HT1080 (cell line): ENCODE measurements at regions not wholly inside any gene's neighbourhood (a gene's known extent, or its start where the extent isn't known, plus 50 kb on each side); places are given as distances from the start of the nearest gene placed in this dataset.
A peak's percentile ranks its signal among the peaks of the same experiment; 100 is the strongest.
"Not testable (repeated sequence)": the region's sequence is repeated elsewhere in the genome, so short reads cannot be mapped to it uniquely, and the experiment has no call there.

Source experiments
- DNase-seq: peaks from one replicate; pipeline ENCODE4 v3.0.0-alpha.2; 2015; ENCODE audit warnings: low read depth

DNA sequence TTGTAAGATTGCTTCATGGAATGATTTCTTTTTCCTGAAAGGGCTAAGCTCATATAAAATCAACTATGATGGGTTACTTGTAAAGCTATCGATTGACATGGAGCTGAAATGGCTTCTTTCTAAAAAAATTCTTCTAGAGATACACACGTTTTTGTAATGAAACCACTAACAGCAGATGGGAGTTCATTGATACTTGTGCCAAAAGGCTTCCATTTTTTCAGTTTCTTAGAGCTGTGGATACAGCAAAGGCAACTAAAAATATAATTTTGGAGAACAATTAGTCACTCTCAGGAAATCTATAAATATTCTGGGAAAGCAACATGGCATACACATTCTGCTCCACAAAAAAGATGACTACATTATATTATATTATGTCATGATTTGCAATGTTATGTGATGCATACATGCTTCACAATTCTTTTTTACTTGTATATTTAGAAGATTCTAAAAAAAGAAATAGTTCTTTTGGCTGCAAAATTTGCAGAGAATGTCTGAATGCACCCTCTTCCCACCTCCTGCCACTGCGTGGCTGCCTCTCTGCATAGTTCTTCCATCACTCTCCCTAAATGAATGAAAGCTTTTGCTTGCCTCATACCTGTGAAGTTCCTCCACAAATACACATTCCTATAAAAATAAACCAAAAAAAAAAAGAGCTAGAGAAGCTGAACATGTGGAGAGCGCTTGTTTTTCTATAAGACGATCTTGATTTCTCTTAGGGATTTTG lies 802.5 kb downstream of the EFNB2 start:
- no peak for DNase-seq

DNA sequence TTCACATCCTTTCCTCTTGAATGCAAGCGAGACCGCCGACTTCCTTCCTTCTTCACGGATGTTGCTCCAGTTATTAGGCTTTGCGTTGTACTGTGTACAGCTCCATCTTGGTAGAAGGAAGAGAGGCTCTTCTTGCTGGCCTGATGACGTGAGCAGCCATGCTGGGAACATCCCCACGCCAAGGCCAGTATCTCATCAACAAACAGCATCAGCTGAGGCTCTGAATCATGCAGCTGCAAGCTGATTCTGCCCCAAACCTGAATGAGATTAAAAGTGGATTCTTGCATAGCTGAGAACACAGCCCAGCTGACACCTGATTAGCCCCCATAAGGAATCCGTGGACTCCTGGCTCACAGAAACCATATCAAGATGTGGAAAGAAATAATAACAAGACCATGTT lies 809.6 kb downstream of the EFNB2 start:
- peak; percentile 10 for DNase-seq

DNA sequence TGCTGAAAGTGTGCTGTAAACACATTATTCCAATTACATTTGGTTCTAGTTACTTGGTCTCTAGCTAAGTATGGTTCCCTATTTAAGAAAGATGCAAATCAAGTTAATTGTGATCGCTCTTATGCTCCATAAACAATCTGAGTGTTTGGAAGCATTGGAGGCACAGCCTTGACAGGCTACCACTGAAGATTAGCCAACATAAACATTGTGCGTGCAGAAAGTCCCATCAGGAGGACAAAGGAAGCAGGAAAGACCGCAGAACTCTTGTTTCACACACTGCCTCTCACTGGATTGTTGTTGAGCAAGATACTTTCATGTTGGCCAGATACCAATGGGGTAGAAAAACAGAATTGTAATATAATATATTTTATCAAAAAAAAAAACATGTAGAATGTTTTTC lies 814.4 kb downstream of the EFNB2 start:
- no peak for DNase-seq

DNA sequence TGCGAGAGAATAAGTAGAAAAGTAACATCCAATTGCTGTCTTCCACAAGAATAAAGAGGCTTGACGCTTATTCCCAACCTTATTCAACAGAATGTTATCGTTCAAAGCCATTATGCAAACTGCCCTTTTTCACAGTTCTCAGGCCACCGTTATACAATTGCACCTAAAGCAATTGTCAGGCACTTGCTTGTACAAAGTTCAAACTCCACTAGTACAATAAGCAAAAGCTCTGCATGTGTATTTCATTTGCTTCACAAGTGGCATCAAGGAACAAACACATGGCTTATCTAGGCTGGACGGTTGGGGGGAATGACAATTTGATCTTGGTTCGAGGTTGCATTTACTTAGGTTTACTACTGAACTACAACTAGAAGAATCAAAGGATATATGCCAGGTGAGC lies 815.6 kb downstream of the EFNB2 start:
- no peak for DNase-seq

DNA sequence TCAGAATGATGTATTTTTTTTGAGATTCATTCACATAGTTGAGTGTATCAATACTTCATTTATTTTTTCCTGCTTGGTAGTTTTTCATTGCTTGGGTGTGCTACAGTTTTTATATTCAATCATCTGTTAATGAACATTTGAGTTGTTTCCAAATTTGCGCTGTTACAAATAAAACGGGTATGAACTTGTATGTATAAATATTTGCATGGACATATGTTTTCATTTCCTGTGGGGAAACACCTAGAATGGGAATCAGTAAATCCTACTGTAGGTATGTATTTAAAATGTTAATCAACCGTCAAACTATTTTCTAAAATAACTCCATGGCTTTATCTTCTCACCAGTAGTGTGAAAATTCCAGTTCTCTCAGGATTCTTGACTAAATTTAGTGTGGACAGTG lies 826.3 kb downstream of the EFNB2 start:
- DNase-seq = no peak

DNA sequence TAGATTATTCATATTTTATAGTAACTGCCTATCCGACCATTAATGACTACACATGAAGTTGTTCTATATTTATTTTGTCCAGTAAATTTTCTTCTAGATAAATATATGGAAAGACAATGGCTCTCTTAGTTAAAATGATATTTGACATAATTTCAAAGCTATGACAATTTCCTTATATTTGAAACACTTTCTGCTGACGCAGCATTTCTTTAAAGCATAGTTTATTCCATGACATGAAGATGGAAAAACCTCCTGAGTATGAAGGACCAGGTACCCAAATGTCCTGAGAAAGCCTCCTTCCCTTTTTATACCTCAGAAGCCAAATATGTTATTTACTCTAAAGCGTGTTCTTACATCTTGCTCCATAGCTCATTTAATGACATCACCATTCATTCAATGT lies 831.6 kb downstream of the EFNB2 start:
- no peak for DNase-seq

DNA sequence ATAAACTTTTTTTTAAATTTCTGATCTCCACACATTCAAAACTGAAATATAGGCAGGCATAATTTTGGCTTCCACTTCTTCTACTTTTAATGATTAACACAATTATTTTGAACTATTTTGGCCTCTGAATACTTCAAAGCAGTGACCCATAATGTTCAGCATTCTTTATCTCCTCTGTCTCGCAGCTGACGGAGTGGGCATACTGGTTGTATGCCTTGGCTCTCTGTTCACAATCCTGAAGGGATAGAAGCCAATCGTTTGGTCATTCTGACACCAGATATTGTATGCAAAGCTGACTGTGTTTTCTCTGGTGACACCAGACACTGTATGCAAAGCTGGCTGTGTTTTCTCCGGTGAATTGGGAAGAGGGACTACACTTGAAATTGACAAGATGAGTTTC lies 833.0 kb downstream of the EFNB2 start:
- DNase-seq = no peak

DNA sequence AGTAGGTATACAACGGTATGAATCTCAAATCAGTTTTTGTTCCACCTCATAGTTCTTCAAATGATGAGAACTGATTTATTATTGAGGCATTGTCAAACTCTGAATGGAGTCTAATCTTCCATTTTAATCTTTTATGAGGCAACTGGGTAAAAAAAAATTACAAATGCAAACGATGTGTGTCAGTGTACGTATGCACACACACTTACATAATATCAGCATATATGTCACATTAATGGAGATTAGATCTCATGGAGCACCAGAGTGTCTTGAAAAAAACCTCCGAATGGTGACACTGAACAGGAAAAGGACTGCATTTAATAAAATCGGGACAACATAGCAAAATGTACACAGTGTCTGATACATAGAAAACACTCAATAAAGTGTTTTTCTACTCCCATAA lies 842.7 kb downstream of the EFNB2 start:
- no peak for DNase-seq

DNA sequence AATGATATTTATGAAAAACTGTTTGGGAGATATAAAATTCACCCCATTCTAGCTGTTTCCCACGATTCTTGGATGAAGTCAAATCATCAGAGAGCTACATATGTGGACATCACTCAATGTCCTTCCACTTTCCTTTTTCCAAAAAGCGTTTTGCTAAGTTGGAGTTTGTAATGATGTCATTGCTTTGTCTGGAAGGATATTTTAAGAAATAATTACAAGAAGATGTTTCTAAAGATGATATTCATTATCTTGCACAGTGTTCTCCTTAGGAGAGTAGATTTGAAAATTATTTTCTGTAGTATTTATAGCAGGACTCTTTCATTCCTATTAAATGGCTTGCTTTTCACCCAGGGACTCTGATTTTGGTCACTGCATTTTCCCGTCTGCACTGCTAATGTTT lies 851.2 kb downstream of the EFNB2 start:
- DNase-seq = no peak

DNA sequence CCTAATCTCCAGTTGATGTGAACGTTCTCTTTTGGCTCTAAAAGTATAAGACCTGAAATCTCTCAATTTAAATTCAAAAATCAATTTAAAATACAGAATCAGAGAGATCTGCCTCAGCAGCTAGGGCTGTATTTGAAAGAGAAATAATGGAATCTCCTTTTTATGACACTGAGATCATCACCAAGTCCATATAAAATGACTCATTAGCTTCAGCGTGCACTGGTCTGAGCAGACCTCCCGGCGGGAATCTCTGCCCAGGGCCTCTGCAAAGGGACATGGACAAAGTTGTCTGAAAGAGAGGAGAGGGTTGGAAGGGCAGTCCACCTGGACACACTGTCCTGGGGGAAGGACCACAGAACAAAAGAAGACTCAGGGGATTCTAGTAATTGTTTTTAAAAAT lies 855.6 kb downstream of the EFNB2 start:
- DNase-seq = no peak

DNA sequence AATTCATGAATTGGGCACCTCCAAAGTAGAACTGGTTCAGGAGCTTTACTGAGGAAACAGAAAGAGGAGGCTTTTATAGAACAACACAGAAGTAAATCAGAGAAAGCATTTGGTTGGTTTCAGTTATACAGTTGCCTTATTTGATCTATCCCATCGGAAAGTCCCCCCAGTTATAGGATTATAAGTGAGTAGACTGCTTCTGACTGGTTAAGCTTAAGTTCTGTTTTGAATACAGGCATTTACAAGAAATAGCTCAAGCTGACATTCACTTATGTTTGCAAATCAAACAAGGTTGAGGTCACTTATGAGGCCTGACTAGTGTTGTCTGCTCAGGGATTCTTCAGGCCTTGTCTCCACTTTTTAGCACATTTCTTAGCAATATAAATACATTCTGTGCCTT lies 857.4 kb downstream of the EFNB2 start:
- DNase-seq = no peak

DNA sequence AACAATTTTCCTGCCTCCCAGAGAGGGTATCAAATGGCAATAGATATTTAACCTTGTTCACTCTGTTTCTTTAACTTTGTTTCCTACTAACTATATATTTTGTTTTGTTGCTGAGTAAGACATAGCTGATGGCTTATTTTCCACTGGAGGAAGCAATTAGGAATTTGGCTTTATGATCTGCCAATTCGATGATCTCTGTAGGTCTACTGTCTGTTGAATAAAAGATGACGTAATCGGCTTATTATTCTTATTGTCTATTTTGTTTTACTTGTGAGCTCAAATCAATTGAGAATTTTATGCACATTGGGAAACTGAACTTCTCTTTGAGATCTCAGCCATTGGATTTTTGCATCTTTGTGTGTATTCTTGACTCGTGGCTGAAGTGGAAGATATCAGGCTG lies 862.6 kb downstream of the EFNB2 start:
- no peak for DNase-seq

DNA sequence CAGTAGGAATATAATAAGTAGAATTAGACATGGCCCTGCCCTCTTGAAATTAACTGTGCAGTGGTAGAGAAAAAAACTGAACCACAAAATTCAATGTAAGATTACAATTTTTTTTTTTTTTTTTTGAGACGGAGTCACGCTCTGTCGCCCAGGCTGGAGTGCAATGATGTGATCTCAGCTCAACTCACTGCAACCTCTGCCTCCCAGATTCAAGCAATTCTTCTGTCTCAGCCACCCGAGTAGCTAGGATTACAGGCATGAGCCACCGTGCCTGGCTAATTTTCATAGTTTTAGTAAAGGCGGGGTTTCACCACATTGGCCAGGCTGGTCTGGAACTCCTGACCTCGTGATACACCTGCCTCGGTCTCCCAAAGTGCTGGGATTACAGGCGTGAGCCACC lies 864.3 kb downstream of the EFNB2 start:
- not testable (repeated sequence) for DNase-seq

DNA sequence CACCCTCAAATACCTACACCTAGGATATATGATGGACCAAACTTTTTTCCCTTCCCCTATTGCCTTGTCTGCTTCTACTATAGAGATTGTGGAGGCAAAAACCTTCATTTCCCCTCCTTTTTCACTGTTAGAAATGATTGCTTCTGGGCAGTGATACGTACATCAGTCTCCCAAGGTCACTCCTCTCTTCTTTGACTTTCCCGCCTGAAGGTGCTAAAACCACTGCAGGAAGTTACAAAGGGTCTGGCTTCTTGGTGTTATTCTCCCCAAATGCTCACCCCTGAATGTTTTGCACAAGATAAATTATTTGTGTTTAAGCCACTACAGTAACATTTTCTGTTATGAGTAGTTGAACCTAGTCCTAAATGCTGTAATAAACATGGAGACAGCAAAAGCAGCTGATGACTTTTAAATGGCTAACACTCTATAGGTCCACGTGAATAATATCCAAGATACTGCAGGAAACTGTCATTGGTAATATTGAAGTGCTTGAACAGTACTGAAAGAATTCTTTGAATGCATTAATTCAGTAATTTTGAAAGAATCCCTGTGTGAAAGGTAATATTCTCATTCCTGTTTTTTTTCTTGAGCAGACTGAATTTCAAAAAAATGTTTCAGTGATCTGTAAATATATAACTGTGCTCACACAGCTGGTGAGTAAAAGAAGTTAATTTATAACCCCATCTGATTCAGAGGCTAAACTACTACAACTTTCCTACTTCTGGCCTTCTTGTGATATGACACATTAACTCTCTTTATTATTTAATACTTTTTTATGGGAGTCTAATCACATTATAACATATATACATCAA lies 865.1 kb downstream of the EFNB2 start:
- no peak for DNase-seq

DNA sequence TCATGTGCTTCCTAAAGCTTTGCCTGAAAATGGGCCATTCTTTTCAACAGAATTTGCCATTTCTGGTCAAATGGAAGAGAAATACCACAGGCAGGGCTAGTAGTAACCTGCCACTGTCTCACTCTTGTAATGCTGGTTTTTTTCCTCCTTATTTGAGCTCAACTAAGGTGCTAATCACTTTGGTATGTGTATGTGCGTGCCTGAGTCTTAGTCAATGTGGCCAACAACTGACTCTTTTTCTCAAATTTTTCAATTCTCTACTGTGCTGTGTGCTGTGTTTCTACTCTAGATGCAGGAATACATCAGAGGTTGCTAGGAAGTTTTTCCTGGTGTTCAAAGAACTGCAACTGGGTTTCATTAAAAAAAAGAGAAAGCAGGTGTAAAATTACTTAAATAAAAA lies 870.2 kb downstream of the EFNB2 start:
- DNase-seq = peak; percentile 74

DNA sequence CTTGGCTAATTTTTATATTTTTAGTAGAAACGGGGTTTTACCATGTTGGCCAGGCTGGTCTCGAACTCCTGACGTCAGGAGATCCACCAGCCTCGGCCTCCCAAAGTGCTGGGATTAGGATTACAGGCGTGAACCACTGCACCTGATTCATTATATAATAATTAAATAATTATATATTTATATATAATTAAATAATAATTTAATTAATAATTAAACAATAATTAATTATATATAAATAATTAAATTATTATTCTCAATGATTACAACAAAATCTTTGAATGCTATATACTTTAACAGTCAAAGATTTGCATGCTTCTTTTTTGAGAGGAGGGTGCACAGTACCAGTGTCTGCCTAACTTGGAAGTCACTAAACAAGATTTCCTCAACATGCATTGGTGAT lies 872.3 kb downstream of the EFNB2 start:
- DNase-seq = no peak

DNA sequence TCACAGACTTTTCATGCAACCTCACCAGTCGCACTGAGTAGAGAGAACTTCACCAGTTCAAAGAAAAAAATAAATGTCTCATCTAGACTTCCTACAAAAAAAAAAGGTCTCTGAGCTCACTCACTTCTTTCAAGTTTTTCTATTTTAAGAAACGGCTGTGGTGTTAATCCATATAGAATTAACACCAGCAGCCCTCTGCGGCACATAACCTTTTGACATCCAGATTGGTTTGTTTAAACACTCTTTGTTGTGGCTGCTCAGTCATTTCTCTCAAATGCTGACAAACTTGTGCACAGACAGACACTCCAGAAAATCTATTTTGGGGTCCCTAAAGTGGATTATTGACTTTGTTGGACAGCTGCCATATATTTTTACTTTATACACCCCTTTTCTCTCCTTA lies 874.9 kb downstream of the EFNB2 start:
- no peak for DNase-seq

DNA sequence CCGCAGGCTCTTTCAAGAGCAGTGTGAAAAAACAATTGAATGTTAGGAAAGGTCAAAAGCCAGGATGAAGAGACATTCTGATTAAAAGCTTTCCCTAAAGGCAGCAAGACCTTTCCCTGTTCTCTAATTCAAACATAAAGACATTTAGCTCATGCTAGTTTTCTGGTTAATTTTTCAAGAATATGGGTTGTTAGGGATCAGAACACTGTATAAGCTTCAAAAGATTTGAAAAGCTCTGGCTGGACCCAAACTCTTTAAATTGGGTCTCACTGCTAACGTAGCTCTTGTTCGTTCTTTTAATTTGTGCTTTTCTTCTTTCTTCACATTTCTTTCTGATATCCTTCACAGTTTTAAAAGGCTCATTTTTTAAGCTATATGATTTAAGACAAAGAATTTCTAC lies 877.0 kb downstream of the EFNB2 start:
- no peak for DNase-seq

DNA sequence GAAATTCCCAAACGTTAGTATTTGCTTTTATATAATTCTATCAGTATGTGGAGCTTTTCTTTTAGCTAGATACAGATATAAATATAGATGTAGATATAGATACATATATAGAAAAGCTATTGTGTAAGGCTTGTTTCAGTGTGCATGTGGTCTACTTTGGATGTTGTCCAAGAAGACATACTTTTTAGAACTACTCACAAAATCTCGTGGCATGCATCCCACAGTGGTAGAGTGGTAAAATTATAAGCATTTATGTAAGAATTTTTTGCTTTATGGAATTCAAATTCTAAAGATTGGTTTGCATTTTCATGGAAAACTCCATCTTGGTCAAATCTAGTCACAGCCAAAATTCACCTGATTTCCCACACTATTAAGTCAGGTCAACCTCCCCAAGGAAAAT lies 880.4 kb downstream of the EFNB2 start:
- peak; percentile 25 for DNase-seq

DNA sequence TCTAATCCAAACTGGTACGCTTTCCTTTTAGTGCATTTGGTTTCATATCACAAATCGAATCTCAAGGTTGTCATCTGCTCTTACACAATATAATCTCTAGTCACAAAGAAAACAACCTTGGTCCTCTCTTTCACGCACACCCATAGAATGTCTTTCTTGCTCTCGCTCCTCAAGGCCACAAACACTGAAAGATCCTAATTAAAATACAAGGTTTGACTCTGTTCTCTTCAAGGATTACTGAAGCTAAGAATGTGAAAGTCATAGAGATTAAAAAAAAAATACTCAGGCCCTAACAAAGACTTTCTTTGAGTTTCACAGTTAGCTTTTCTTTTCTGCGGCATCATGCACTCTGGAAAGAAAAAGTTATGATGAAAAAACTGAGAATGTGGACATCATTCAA lies 891.5 kb downstream of the EFNB2 start:
- DNase-seq = no peak

DNA sequence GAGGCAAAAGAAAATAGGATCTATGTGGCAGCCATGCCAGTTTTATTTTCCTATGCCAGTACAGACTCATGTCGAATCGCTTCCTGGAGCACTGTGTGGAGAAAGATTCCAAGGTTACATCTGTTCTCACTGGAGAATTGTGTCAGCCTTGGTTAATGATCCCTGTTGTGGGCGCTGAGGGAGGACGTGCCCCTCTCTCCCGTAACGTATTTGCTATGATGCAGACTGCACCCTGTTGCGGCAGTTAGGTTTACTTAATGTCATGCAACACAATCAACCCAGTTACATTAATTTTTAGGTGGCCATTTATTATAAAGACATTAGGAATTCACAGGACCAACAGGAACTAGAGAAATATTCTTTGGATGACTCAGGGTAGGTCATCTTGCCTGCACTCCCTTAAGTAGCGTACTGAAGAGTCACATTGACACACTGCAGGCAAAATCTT lies 892.9 kb downstream of the EFNB2 start:
- peak; percentile 61 for DNase-seq

DNA sequence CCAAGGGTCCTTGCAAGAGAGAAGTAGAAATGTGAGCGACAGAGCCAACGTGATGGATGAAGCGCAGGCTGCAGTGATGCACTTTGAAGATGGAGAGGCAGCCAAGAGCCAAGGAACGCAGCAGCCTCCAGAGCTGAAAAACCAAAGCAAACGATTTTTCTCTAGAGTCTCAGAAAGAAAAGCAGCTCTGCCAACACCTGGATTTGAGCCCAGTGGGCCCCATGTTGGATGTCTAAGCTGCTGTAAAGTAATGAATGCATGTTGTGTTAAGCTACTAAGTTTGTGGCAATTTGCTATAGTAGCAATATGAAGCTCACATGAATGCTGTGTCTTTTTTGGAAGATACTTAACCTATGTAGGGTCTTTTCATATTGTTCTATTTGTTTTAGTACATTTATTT lies 894.3 kb downstream of the EFNB2 start:
- no peak for DNase-seq

DNA sequence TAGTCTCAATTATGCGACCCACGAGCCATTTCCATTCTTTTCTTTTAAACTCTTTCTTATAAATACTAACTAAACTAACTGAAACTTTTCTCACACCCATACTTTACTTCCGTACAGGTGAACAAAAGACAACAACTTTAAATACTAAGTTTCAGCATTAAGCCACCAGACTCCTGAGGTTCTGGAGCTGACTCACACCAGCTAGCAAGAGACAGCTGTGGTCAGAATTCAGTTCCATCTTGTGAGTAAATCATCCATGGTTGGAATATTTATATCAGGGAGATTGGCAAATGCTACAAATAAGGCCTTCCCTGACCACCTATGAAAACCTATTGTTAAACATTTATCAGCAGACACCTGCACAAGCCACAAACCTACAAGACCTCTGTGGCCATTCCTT lies 897.0 kb downstream of the EFNB2 start:
- peak; percentile 8 for DNase-seq
